ENCODE measurements at regions not wholly inside any gene's neighbourhood (a gene's known extent, or its start where the extent isn't known, plus 50 kb on each side); places are given as distances from the start of the nearest gene placed in this dataset.

DNA sequence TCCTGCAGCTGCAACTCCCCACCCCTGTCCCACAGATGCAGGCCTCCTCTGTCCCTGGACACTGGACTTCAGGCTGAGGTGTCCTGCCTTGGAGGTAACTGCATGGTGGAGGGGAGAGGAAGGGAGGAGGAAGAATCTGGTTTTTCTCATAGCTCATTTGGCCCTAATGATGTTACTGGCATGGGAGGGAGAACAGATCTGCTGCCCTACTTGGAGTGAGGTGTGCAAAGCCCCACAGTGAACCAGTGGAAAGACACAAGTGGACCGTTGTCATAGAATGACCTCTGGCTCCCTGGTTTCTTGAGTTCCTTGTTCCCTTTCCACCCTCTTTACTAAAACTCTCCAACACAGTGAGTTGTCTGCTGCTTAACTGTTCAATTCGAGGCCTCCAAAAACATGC lies 215.9 kb downstream of the BARX2 start:
- TF ChIP-seq, protein P1, sequence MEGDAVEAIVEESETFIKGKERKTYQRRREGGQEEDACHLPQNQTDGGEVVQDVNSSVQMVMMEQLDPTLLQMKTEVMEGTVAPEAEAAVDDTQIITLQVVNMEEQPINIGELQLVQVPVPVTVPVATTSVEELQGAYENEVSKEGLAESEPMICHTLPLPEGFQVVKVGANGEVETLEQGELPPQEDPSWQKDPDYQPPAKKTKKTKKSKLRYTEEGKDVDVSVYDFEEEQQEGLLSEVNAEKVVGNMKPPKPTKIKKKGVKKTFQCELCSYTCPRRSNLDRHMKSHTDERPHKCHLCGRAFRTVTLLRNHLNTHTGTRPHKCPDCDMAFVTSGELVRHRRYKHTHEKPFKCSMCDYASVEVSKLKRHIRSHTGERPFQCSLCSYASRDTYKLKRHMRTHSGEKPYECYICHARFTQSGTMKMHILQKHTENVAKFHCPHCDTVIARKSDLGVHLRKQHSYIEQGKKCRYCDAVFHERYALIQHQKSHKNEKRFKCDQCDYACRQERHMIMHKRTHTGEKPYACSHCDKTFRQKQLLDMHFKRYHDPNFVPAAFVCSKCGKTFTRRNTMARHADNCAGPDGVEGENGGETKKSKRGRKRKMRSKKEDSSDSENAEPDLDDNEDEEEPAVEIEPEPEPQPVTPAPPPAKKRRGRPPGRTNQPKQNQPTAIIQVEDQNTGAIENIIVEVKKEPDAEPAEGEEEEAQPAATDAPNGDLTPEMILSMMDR (IDR thresholded peaks at IDR 0.05), result no peak
- no peak for TF ChIP-seq POLR2A (IDR thresholded peaks at IDR 0.05)
